B cell (primary cell): ENCODE measurements at regions not wholly inside any gene's neighbourhood (a gene's known extent, or its start where the extent isn't known, plus 50 kb on each side); places are given as distances from the start of the nearest gene placed in this dataset.

Source experiments
- ATAC-seq: fragments of 200-7000 bp; cut with Tn5 transposase; one replicate; pipeline ENCODE4 v1.10.0; 2021; ENCODE audit warnings: low read depth, mild to moderate bottlenecking, moderate number of reproducible peaks, moderate library complexity
- CTCF ChIA-PET: fragments of 350-600 bp; sonication (Branson Sonifier 250); formaldehyde crosslinking; loops from one replicate; lab custom pipeline; 2021; ENCODE audit warnings: antibody characterized with exemption, inconsistent platforms; lab: Charles Lee
- POLR2A ChIA-PET: fragments of 350-600 bp; sonication (Branson Sonifier 250); formaldehyde crosslinking; loops from one replicate; lab custom pipeline; 2021; ENCODE audit warnings: antibody characterized with exemption; lab: Charles Lee
- DNase-seq: peaks from one replicate; pipeline ENCODE4 v3.0.0; 2013
- H2AFZ ChIP-seq: 2 replicates; pipeline ENCODE4 v1.6.1; 2012; ENCODE audit warnings: mild to moderate bottlenecking, low read depth, low read length; ENCODE audit not compliant: insufficient read depth, poor library complexity, severe bottlenecking
- H3K27ac ChIP-seq, 2 donors: 1 replicate in 1 of 2; 2 replicates in 1 of 2; pipeline ENCODE4 v1.5.1; 2012 to 2013; ENCODE audit warnings: low read length in 2 of 2, mild to moderate bottlenecking in 2 of 2, moderate library complexity in 1 of 2
- H3K27me3 ChIP-seq, 4 experiments: fragments of 200-600 bp in 1 of 4; sonication (generic) in 1 of 4; replicated peaks in 1 of 4; 1 replicate in 2 of 4; 2 replicates in 2 of 4; pipeline versions ENCODE4 v1.6.1 to v1.7.0; 2013 to 2016; ENCODE audit warnings: low read length in 3 of 4, mild to moderate bottlenecking in 2 of 4, mixed read lengths in 1 of 4, moderate library complexity in 1 of 4; ENCODE audit not compliant: insufficient read depth in 4 of 4, control insufficient read depth in 3 of 4; ENCODE audit errors: control extremely low read depth in 1 of 4
- H3K36me3 ChIP-seq, 2 experiments: replicated peaks in 1 of 2; 1 replicate in 1 of 2; 2 replicates in 1 of 2; pipeline versions ENCODE4 v1.6.1 to v1.7.1; 2013; ENCODE audit warnings: low read length in 1 of 2; ENCODE audit not compliant: insufficient read depth in 2 of 2, control insufficient read depth in 1 of 2; ENCODE audit errors: control extremely low read depth in 1 of 2, extremely low read depth in 1 of 2
- H3K4me1 ChIP-seq, 2 donors: fragments of 200-600 bp in 1 of 2; sonication (generic) in 1 of 2; 1 replicate in 1 of 2; 2 replicates in 1 of 2; pipeline versions ENCODE4 v1.5.1 to v1.6.1; 2013 to 2017; ENCODE audit warnings: low read length in 2 of 2; ENCODE audit not compliant: control insufficient read depth in 2 of 2, insufficient read depth in 2 of 2
- H3K4me2 ChIP-seq: replicated peaks from 2 replicates; pipeline ENCODE3; 2012; ENCODE audit warnings: mild to moderate bottlenecking, low read depth, low read length; ENCODE audit not compliant: poor library complexity, severe bottlenecking
- H3K4me3 ChIP-seq, 5 experiments: fragments of 200-600 bp in 1 of 5; sonication (generic) in 1 of 5; 1 replicate in 3 of 5; 2 replicates in 2 of 5; pipeline versions ENCODE4 v1.5.1 to v1.7.0; 2011 to 2016; ENCODE audit warnings: low read length in 4 of 5, mild to moderate bottlenecking in 4 of 5, low read depth in 2 of 5, control low read depth in 1 of 5, moderate library complexity in 1 of 5; ENCODE audit not compliant: insufficient read depth in 1 of 5; ENCODE audit errors: control extremely low read depth in 1 of 5, extremely low read depth in 1 of 5
- H3K79me2 ChIP-seq: fragments of 200-600 bp; sonication (generic); one replicate; pipeline ENCODE4 v1.6.0; 2016; ENCODE audit warnings: low read length; ENCODE audit not compliant: control insufficient read depth, insufficient read depth
- H3K9ac ChIP-seq: fragments of 200-600 bp; sonication (generic); 2 replicates; pipeline ENCODE4 v1.6.1; 2017; ENCODE audit warnings: mild to moderate bottlenecking, low read length, moderate library complexity
- H3K9me3 ChIP-seq, 3 donors: one replicate each; pipeline versions ENCODE4 v1.6.1 to v1.7.1; 2013; ENCODE audit warnings: low read length in 2 of 3; ENCODE audit not compliant: control insufficient read depth in 2 of 3, insufficient read depth in 1 of 3; ENCODE audit errors: control extremely low read depth in 1 of 3
- H4K20me1 ChIP-seq: 2 replicates; pipeline ENCODE4 v1.6.0; 2012; ENCODE audit warnings: mild to moderate bottlenecking, low read length; ENCODE audit not compliant: insufficient read depth, control insufficient read depth, poor library complexity, severe bottlenecking
- H3K27ac Mint-ChIP-seq: one replicate; pipeline ENCODE4 v1.8.0; 2021; ENCODE audit warnings: mixed read lengths
- H3K27me3 Mint-ChIP-seq: one replicate; pipeline ENCODE4 v1.8.0; 2021; ENCODE audit warnings: mixed read lengths
- H3K4me1 Mint-ChIP-seq: one replicate; pipeline ENCODE4 v1.8.0; 2021; ENCODE audit warnings: mixed read lengths
- H3K4me3 Mint-ChIP-seq: one replicate; pipeline ENCODE4 v1.8.0; 2021; ENCODE audit warnings: mixed read lengths
- H3K9me3 Mint-ChIP-seq: one replicate; pipeline ENCODE4 v1.8.0; 2022; ENCODE audit warnings: mixed read lengths; ENCODE audit not compliant: insufficient read depth
- CTCF ChIP-seq: fragments of 200-600 bp; IDR thresholded peaks from one replicate; pipeline ENCODE4 v1.8.0; 2022; ENCODE audit warnings: antibody characterized with exemption, mild to moderate bottlenecking
- EZH2 ChIP-seq: IDR thresholded peaks from 2 replicates; pipeline ENCODE4 v1.6.1; 2012; ENCODE audit warnings: borderline replicate concordance, low read depth, mild to moderate bottlenecking, moderate library complexity, low read length; ENCODE audit not compliant: insufficient read depth, poor library complexity, severe bottlenecking
- WGBS: methylation state at CpG from one replicate; pipeline ENCODE4 v1.1.5; 2013; ENCODE audit warnings: missing lambda C conversion rate; ENCODE audit not compliant: insufficient coverage; 5-methylcytosine and 5-hydroxymethylcytosine counted together
- intact Hi-C: fragments of 100-400 bp; cut with micrococcal nuclease; formaldehyde crosslinking; loops from one replicate; pipeline ENCODE4 v1.10.0; 2022

DNA sequence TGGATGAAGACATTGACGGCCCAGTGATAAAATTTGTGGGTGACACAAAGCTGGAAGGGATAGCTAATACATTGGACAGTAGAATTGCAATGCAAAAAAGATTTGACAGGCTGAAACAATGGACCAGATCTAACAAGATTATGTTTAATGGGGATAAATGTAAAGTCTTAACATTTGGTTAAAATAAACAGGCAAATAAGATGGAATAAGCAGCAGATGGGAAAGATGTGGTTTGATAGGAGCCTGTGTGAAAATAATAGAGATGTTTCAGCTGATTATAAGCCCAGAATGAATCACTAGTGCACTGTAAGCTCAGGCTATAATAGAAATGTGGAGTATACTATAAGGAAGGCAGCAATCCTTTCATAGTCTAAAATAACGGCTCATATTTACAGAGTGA lies 66.2 kb upstream of the NHLH2 start:
- TF ChIP-seq EZH2, result no peak
- TF ChIP-seq CTCF, result no peak
- intact Hi-C loops, result no loop called here
- 82% methylated on average over 1 of the region's 2 CpGs for WGBS
- Histone ChIP-seq H3K9me3 (no peaks in the 10 kb centered on the region), H3K27ac (no peak overlapping the region), H2AFZ (no peak overlapping the region), H3K79me2 (no peaks in the 10 kb centered on the region), H3K9ac (no peak overlapping the region), H3K4me3 (no peak overlapping the region), H3K27me3 (peaks cover 0 to 4% (median 0%) of the 10 kb centered on the region in 4 experiments), H3K36me3 (no peaks in the 10 kb centered on the region), H4K20me1 (no peaks in the 10 kb centered on the region), H3K4me2 (no peak overlapping the region), H3K4me1 (no peaks in the 10 kb centered on the region)
- ChIA-PET POLR2A (no interaction called here), CTCF (no interaction called here)
- no peaks in the 10 kb centered on the region for H3K4me1 Mint-ChIP-seq
- H3K27ac Mint-ChIP-seq, result no peak overlapping the region
- DNase-seq (no peak), ATAC-seq (no peak)
- peaks cover 26% of the 10 kb centered on the region for H3K27me3 Mint-ChIP-seq
- H3K4me3 Mint-ChIP-seq, result no peak overlapping the region
- H3K9me3 Mint-ChIP-seq, result no peaks in the 10 kb centered on the region

DNA sequence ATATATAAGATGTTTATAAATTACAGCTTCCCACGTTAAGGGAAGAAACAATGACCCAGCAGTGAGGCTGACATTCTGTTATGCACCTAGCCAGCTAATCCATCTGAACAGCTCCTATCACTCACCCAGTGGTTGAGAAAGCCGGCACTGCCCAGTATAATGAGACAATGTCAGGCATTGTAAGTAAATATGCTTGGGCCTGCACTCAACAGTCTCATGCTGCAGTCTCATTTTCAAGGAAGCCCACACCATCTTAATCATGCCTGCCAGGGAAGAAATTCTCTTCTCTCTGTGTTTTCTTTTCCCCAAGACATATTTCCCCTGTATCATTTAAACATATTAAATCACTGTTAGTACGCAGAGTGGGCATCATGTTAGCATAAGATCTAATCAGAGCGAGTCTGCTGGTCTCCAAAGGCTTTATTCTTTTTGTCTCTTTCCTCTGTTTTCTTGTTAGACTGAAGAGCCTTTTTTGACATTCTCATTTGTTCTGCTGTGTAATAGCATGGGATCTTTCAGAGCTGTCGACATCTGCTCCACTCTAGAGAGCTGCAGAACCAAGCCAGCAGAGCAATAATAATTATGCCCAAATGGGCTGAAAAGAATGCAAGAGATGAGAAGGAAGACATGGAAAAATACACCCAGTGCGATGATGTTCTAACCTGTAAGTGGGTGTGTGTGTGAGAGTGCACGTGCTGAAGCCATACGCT lies 67.6 kb upstream of the SLC22A15 start:
- Histone ChIP-seq H3K4me2 (no peak overlapping the region), H3K4me1 (no peaks in the 10 kb centered on the region), H3K9ac (no peak overlapping the region), H4K20me1 (no peaks in the 10 kb centered on the region), H3K79me2 (no peaks in the 10 kb centered on the region), H3K4me3 (no peak overlapping the region), H3K27me3 (peaks cover 0 to 4% (median 0%) of the 10 kb centered on the region in 4 experiments), H3K9me3 (no peaks in the 10 kb centered on the region), H2AFZ (no peak overlapping the region), H3K36me3 (no peaks in the 10 kb centered on the region), H3K27ac (no peak overlapping the region)
- Mint-ChIP-seq H3K4me3 (no peak overlapping the region), H3K4me1 (no peaks in the 10 kb centered on the region), H3K27me3 (peaks cover 27% of the 10 kb centered on the region), H3K9me3 (no peaks in the 10 kb centered on the region), H3K27ac (no peak overlapping the region)
- intact Hi-C loops, result no loop called here
- TF ChIP-seq CTCF (no peak), EZH2 (no peak)
- 94% methylated on average over 2 of the region's 8 CpGs for WGBS
- POLR2A ChIA-PET, result no interaction called here
- CTCF ChIA-PET, result no interaction called here
- DNase-seq, result no peak
- no peak for ATAC-seq
